ENCODE measurements at regions not wholly inside any gene's neighbourhood (a gene's known extent, or its start where the extent isn't known, plus 50 kb on each side); places are given as distances from the start of the nearest gene placed in this dataset.

GRCh38 chr2:212596276-212596675, 57.7 kb upstream of the ERBB4 start:
- DNase-seq (ENCODE audit: low read depth, low spot score), result no peak
- no TSS peak for BruUV-seq (replicated peaks)
- no peaks in the 10 kb centered on the region for H3K36me3 ChIP-seq (ENCODE audit: control insufficient read depth in 2 of 2, extremely low read depth in 1 of 2, insufficient read depth in 2 of 2, low read length in 2 of 2)
- H2AFZ ChIP-seq (ENCODE audit: low read depth, low read length), result no peak overlapping the region
- H3K27me3 ChIP-seq (ENCODE audit: control insufficient read depth in 2 of 2, insufficient read depth in 2 of 2, low read length in 2 of 2), result no peaks in the 10 kb centered on the region
- ChIA-PET CTCF (no interaction called here), POLR2A (no interaction called here)
- no peak overlapping the region for H3K27ac ChIP-seq (ENCODE audit: insufficient read depth, low read depth, low read length)
- no peak overlapping the region for H3K4me2 ChIP-seq (ENCODE audit: insufficient read depth, low read length)
- intact Hi-C loops (cut with micrococcal nuclease), result no loop called here
- H3K4me1 ChIP-seq (ENCODE audit: control insufficient read depth, extremely low read depth, insufficient read depth, low read length), result no peaks in the 10 kb centered on the region
- TF ChIP-seq FOS (IDR thresholded peaks at IDR 0.05; ENCODE audit: borderline replicate concordance, insufficient read depth, low read length) (no peak), MYC (IDR thresholded peaks at IDR 0.05; ENCODE audit: low read depth, low read length) (no peak), MAX (IDR thresholded peaks at IDR 0.05; ENCODE audit: insufficient read depth, insufficient read length) (no peak), GATA2 (IDR thresholded peaks at IDR 0.05; ENCODE audit: insufficient read depth, insufficient read length, low read depth, low read length) (no peak), POLR2A (IDR thresholded peaks at IDR 0.05; ENCODE audit: low read depth, low read length) (no peak), POLR2AphosphoS5 (IDR thresholded peaks at IDR 0.05; ENCODE audit: insufficient read depth, low read depth, low read length) (no peak), EZH2 (IDR thresholded peaks at IDR 0.05; ENCODE audit: borderline replicate concordance, low read depth, low read length, severe bottlenecking) (no peak), JUN (IDR thresholded peaks at IDR 0.05; ENCODE audit: borderline replicate concordance, insufficient read depth, insufficient read length, low read depth) (no peak), CTCF (IDR thresholded peaks at IDR 0.05; ENCODE audit: extremely low read depth in 1 of 2, insufficient read depth in 1 of 2, low read depth in 1 of 2, low read length in 2 of 2) (no peak)
- no peaks in the 10 kb centered on the region for H3K9me3 ChIP-seq (replicated peaks; ENCODE audit: control insufficient read depth, insufficient read depth, low read length)
- dilution Hi-C loops (cut with MboI; ENCODE audit: extremely low pct_ligation_motif_present, low sequenced_read_pairs), result no loop called here
- FAIRE-seq, result no peak
- no peak overlapping the region for H3K4me3 ChIP-seq (replicated peaks in 1 of 3; ENCODE audit: insufficient read depth in 1 of 3, low read depth in 1 of 3, low read length in 3 of 3)
- H3K9ac ChIP-seq (replicated peaks; ENCODE audit: extremely low read depth, insufficient read depth, low read length), result no peak overlapping the region
- H3K9me1 ChIP-seq (replicated peaks; ENCODE audit: control insufficient read depth, extremely low read depth, insufficient read depth, low read length), result no peaks in the 10 kb centered on the region
- no peaks in the 10 kb centered on the region for H4K20me1 ChIP-seq (replicated peaks; ENCODE audit: control insufficient read depth, extremely low read depth, insufficient read depth, low read length)
- H3K79me2 ChIP-seq (ENCODE audit: control insufficient read depth, insufficient read depth, low read length), result no peaks in the 10 kb centered on the region
